G401.6 (cell line): ENCODE measurements at regions not wholly inside any gene's neighbourhood (a gene's known extent, or its start where the extent isn't known, plus 50 kb on each side); places are given as distances from the start of the nearest gene placed in this dataset.

ENCODE experiments used
- FAIRE-seq: peaks from 2 replicates; lab custom pipeline; 2012; peaks lifted over from hg19 to GRCh38; lab: Jason Lieb, UNC

DNA sequence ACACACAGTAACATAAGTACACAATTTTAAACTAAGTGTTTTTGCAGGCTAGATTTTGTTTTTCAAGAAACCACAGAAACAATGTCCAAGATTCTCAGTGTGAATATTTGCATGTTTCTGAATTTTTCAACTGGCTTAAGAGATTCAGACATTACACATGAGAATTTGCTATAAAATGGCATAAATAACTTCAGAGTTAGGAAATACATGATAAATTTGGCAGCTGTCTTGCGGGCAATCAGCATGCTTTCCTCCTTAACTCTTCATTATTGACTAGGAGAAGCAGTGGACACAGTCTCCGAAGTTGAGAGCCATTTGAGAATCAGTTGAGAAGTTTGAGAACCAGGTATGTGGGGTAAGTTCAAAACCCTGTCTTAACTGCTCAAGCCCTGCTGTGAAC, 625.6 kb upstream of the SGO1 start:
- FAIRE-seq, result no peak

GRCh38 chr3:20811006-20811405, 625.0 kb upstream of the SGO1 start:
- FAIRE-seq, result no peak

- no peak for FAIRE-seq
Measured at GRCh38 chr3:20810555-20810954, 624.5 kb upstream of the SGO1 start.

- no peak for FAIRE-seq
Measured at GRCh38 chr3:20809356-20809755, 623.4 kb upstream of the SGO1 start.

DNA sequence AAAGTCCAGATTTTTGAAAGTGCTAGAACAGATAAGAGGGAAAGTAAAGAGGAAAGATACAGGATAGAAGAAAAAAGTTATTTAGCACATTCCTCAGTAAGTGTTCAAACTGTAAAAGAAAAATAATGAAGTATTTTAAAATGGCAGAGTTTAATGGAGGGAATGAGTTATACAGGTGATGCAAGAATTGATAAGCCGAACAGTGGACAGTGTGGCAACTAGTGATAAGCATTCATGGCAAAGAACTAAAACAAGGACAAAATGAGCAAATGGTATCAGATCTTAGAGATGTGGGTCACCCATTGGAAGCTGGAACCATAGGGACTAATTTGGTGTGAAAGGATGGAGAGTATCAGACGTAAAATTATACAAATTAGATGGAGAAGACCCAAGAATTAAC, 622.9 kb upstream of the SGO1 start:
- no peak for FAIRE-seq

GRCh38 chr3:20798666-20799065, 612.7 kb upstream of the SGO1 start:
- FAIRE-seq, result no peak

GRCh38 chr3:20787005-20787404, 601.0 kb upstream of the SGO1 start:
- FAIRE-seq, result no peak

- no peak for FAIRE-seq
Measured at GRCh38 chr3:20776692-20777091, 590.7 kb upstream of the SGO1 start.

DNA sequence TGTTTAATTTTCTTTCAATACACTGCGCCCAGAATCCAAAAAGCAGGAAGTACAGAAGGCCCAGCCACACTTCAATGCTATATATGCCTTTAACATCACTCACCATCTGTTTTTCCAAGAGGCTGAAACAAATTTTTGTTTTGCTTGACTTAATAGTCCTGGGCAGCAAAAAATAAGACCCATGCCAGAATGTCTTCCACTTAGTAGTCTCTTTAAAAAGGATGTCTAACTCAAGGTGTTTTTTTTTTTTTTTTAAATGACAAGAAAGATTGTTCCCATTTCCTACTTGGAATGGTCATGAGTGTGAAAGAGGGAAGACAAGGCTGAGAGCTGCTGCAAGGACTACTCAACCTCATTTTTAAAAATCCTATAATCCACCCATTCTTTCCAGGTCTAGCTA, 590.3 kb upstream of the SGO1 start:
- no peak for FAIRE-seq

- no peak for FAIRE-seq
Measured at GRCh38 chr3:20773320-20773984, 587.4 kb upstream of the SGO1 start.

DNA sequence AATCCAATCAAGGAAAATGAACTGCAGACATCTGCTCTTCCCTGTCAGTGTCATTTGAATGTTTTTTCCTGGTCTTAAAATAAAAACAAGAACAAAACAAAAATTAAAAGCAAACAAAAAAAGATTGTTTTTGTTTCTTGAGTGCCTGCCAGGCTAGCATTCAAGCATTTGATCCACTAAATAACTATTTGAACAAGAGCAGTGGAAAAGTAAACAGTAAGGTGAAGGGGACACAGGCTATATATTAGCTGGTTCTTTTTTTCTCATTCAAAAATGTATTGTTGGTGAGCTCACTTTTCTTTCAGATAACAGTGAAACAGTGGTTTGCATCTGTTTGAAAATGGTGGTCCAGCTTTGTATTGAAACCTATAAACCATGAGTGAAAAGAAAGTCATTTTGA, 586.9 kb upstream of the SGO1 start:
- no peak for FAIRE-seq

DNA sequence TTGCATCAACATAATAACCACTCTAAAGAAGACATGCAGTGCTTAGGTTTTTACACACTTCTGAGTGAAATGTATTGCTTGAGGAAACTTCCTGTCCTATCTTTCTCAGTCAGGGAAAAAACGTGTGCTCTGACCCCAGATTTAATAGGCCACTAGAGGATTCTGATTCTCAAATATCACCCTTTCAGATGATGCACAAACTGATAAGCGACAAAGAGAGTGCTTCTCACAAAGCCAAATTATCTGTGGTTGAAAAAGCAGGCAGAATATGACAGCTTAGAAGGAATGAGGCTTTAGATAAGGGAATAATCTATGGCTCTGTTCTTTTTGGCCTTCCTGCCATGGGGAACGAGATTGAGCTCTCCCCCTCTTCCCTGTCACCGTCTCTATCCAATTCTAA, 583.4 kb upstream of the SGO1 start:
- no peak for FAIRE-seq

GRCh38 chr3:20760981-20761380, 575.0 kb upstream of the SGO1 start:
- FAIRE-seq, result no peak

DNA sequence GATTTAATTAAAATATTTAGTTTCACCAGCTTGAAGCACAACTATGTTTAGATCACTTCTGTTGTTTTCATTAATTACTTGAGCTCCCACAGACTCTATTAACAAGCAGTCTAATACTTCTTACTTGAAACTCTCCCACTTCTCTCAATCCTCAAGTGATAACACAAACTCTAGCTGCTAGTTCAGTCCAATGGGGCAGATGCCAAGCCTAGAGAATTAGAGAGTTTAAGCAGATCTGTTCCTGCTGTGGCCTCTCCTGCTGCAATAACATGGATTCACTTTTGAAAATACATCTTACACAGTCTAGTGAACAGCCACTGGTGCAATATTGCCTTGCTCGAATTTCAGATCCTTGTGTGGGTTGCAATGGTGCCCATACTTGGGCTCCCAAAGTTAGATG, 566.4 kb upstream of the SGO1 start:
- FAIRE-seq, result no peak

- no peak for FAIRE-seq
Measured at GRCh38 chr3:20751296-20751695, 565.3 kb upstream of the SGO1 start.

- no peak for FAIRE-seq
Measured at GRCh38 chr3:20747741-20748140, 561.7 kb upstream of the SGO1 start.

DNA sequence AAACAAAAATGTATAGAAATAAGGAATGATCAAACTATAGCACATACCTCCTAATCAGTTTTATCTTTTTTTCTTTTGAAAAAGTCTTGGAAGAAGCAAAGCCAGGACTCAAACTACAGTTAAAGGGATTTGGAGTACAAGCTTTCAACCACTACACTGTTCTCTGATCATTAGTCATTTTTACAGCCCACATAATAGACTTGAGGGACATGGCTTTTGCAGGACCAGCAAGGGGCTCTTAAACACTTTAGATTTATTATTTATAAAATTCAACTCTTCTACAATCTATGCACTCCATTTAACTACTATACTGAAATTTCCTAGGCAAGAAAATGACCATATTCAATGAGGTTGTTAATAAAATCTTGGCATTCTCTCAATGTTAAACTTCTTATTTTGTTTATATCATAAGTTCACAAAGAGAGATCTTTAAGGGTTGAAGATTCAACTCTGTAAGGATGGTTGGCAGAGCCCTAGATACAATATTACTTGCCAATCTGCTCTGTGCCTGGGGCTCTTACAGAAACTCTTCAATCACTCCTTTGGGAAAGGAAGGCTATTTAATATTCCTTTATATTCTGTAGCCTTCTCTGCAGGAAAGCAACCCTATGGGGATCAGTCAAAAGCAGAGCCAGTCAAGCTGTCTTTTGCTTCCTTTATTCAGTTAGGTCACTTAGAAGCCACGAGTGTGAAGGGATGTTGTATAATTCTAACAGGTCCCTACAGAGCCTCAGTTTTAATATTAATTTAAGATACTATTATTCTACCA, 557.7 kb upstream of the SGO1 start:
- FAIRE-seq, result no peak

GRCh38 chr3:20742903-20743552, 557.0 kb upstream of the SGO1 start:
- no peak for FAIRE-seq

GRCh38 chr3:20741381-20741780, 555.4 kb upstream of the SGO1 start:
- FAIRE-seq, result no peak

GRCh38 chr3:20739814-20740213, 553.8 kb upstream of the SGO1 start:
- no peak for FAIRE-seq

DNA sequence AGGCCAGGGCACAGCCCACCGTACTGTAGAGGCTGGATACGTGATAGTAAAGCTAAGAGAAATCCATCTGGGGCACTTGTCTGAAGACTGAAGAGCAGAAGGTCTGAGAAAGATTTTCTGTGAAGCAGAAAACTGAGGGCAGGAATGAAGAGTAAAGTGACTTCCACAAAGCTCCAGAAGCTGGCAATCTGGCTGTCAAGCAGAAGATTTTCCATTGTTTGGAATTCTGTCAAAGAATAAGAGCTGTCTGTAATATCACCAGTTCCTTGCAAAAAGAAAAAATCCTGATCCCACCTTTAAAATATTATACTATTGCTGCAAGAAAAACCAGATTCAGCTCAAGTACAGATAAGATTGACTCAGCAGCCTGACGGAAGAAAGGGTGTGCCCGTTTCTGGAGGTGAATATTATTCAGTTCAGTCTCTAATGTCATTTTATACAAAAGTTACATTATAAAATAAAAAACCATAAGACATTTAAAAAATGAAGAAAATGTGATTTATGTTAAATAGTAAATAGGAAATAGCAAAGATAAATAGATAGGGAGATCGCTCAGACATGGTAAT, 550.4 kb upstream of the SGO1 start:
- no peak for FAIRE-seq

DNA sequence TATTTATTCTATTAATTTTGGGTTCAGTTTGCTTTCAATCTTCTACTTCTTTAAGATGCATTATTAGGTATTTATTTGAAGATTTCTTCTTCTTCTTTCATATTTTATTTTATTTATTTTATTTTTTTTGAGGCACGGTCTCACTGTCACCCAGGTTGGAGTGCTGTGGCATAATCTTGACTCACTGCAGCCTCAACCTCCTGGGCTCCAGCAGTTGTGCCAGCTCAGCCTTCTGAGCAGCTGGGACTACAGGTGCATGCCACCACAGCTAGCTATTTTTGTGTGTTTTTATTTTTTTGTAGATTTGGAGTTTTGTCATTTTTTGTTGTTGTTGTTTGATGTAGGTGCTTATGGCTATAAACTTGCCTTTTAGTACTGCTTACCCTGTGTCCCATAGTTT, 543.2 kb upstream of the SGO1 start:
- no peak for FAIRE-seq

DNA sequence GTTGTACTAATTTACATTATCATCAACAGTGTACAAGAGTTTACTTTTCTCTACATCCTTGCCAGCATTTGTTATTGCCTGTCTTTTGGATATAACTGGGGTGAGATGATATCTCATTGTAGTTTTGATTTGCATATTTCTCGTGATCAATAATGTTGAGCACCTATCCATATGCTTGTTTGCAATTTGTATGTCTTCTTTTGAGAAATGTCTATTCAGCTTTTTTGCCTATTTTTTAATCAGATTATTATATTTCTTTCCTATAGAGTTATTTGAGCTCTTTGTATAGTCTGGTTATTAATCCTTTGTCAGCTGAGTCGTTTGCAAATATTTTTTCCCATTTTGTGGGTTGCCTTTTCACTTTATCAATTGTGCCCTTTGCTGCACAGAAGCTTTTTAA, 540.8 kb upstream of the SGO1 start:
- no peak for FAIRE-seq
